Vagina (tissue), 2 donors: ENCODE measurements at regions not wholly inside any gene's neighbourhood (a gene's known extent, or its start where the extent isn't known, plus 50 kb on each side); places are given as distances from the start of the nearest gene placed in this dataset.

Source experiments
- DNase-seq, 2 donors: peaks; one replicate each; pipeline ENCODE4 v3.0.0-alpha.2; 2017; ENCODE audit errors: extremely low spot score in 2 of 2
- H3K27ac ChIP-seq: fragments of 200-600 bp; sonication (generic); one replicate; pipeline ENCODE4 v1.5.1; 2019
- H3K27me3 ChIP-seq: fragments of 200-600 bp; sonication (generic); one replicate; pipeline ENCODE4 v1.5.1; 2019
- H3K36me3 ChIP-seq, 2 donors: fragments of 200-600 bp; sonication (generic); one replicate each; pipeline ENCODE4 v1.5.1; 2017 to 2019
- H3K4me1 ChIP-seq: fragments of 200-600 bp; sonication (generic); one replicate; pipeline ENCODE4 v1.5.1; 2019
- H3K4me3 ChIP-seq, 2 donors: fragments of 200-600 bp; sonication (generic); 1 replicate in 1 of 2; 2 replicates in 1 of 2; pipeline ENCODE4 v1.5.1; 2016 to 2019
- H3K9me3 ChIP-seq: fragments of 200-600 bp; sonication (generic); one replicate; pipeline ENCODE4 v1.5.1; 2019
- POLR2A ChIP-seq, 2 donors: fragments of 450-650 bp; IDR thresholded peaks; one replicate each; pipeline ENCODE4 v1.6.1; 2017; ENCODE audit warnings: antibody characterized with exemption in 2 of 2, mild to moderate bottlenecking in 2 of 2, moderate library complexity in 2 of 2
- POLR2AphosphoS5 ChIP-seq, 2 donors: sonication (generic); formaldehyde crosslinking; IDR thresholded peaks; one replicate each; pipeline ENCODE4 v1.9.0; 2017; ENCODE audit warnings: antibody characterized with exemption in 2 of 2, mild to moderate bottlenecking in 2 of 2, low read depth in 1 of 2; ENCODE audit not compliant: insufficient read depth in 1 of 2
- intact Hi-C: fragments of 100-400 bp; cut with DNase I; formaldehyde crosslinking; loops from one replicate; pipeline ENCODE4 v1.15.1; 2023
- TF ChIP-seq, protein P1 (sequence below), 3 experiments: fragments of 450-650 bp in 2 of 3; fragments of 200-600 bp in 1 of 3; sonication (generic) in 1 of 3; IDR thresholded peaks; one replicate each; pipeline ENCODE4 v1.5.1; 2017 to 2019; ENCODE audit warnings: antibody characterized with exemption in 3 of 3, mild to moderate bottlenecking in 2 of 3, moderate library complexity in 2 of 3

DNA sequence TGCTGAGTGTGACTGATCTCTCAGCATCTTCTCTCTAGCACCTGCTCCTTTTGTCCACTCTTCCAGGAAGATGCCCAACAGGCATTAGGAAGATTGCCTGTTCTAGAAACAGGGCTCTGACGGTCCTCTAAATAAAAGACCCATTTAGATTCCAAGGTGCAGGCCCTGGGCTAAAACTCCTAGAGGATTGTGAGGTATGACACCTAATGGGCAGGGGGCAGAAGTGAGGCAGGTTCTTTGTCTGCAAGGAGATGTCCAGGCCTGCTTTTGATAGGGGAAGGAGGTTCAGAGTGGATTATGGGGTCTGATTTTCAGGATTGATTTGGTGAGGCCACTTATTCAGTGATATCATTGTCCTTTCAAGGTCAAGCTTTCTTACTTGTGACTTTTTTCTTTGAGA is 140.8 kb upstream of the TRPC7 start:
- Histone ChIP-seq H3K4me1 (no peaks in the 10 kb centered on the region), H3K9me3 (no peaks in the 10 kb centered on the region), H3K27me3 (no peaks in the 10 kb centered on the region), H3K27ac (no peak overlapping the region), H3K4me3 (no peak overlapping the region), H3K36me3 (no peaks in the 10 kb centered on the region)
- no peak for DNase-seq
- TF ChIP-seq POLR2A (IDR thresholded peaks at IDR 0.05), result no peak
- TF ChIP-seq, protein P1, sequence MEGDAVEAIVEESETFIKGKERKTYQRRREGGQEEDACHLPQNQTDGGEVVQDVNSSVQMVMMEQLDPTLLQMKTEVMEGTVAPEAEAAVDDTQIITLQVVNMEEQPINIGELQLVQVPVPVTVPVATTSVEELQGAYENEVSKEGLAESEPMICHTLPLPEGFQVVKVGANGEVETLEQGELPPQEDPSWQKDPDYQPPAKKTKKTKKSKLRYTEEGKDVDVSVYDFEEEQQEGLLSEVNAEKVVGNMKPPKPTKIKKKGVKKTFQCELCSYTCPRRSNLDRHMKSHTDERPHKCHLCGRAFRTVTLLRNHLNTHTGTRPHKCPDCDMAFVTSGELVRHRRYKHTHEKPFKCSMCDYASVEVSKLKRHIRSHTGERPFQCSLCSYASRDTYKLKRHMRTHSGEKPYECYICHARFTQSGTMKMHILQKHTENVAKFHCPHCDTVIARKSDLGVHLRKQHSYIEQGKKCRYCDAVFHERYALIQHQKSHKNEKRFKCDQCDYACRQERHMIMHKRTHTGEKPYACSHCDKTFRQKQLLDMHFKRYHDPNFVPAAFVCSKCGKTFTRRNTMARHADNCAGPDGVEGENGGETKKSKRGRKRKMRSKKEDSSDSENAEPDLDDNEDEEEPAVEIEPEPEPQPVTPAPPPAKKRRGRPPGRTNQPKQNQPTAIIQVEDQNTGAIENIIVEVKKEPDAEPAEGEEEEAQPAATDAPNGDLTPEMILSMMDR (IDR thresholded peaks at IDR 0.05), result no peak
- no peak for TF ChIP-seq POLR2AphosphoS5 (IDR thresholded peaks at IDR 0.05; ENCODE audit: insufficient read depth in 1 of 2, low read depth in 1 of 2)
- intact Hi-C loops, result no loop called here

GRCh38 chr5:136501133-136501532 is 135.8 kb upstream of the TRPC7 start:
- DNase-seq, result no peak
- Histone ChIP-seq H3K27me3 (no peaks in the 10 kb centered on the region), H3K9me3 (no peaks in the 10 kb centered on the region)

GRCh38 chr5:136492587-136492986 is 127.2 kb upstream of the TRPC7 start:
- intact Hi-C loops, result no loop called here
- TF ChIP-seq POLR2AphosphoS5 (IDR thresholded peaks at IDR 0.05; ENCODE audit: insufficient read depth in 1 of 2, low read depth in 1 of 2) (no peak), POLR2A (IDR thresholded peaks at IDR 0.05) (no peak)
- TF ChIP-seq, protein P1 (IDR thresholded peaks at IDR 0.05), result no peak
- no peaks in the 10 kb centered on the region for H3K36me3 ChIP-seq
- H3K9me3 ChIP-seq, result no peaks in the 10 kb centered on the region
- H3K27me3 ChIP-seq, result no peaks in the 10 kb centered on the region
- no peak overlapping the region for H3K4me3 ChIP-seq
- no peaks in the 10 kb centered on the region for H3K4me1 ChIP-seq
- DNase-seq, result no peak
- no peak overlapping the region for H3K27ac ChIP-seq

More at GRCh38 chr5:136501133-136501532, 135.8 kb upstream of the TRPC7 start:
- Histone ChIP-seq H3K27ac (no peak overlapping the region), H3K4me1 (no peaks in the 10 kb centered on the region), H3K4me3 (no peak overlapping the region), H3K36me3 (no peaks in the 10 kb centered on the region)
- TF ChIP-seq POLR2A (IDR thresholded peaks at IDR 0.05), result no peak
- intact Hi-C loops, result no loop called here

- Histone ChIP-seq H3K4me3 (no peak overlapping the region), H3K27ac (no peak overlapping the region), H3K27me3 (no peaks in the 10 kb centered on the region), H3K9me3 (no peaks in the 10 kb centered on the region), H3K4me1 (no peaks in the 10 kb centered on the region), H3K36me3 (no peaks in the 10 kb centered on the region)
- TF ChIP-seq POLR2A (IDR thresholded peaks at IDR 0.05), result no peak
- no peak for TF ChIP-seq POLR2AphosphoS5 (IDR thresholded peaks at IDR 0.05; ENCODE audit: insufficient read depth in 1 of 2, low read depth in 1 of 2)
- TF ChIP-seq, protein P1 (IDR thresholded peaks at IDR 0.05), result no peak
- intact Hi-C loops, result no loop called here
- DNase-seq, result no peak
Observed at GRCh38 chr5:136491806-136492205, 126.5 kb upstream of the TRPC7 start.

DNA sequence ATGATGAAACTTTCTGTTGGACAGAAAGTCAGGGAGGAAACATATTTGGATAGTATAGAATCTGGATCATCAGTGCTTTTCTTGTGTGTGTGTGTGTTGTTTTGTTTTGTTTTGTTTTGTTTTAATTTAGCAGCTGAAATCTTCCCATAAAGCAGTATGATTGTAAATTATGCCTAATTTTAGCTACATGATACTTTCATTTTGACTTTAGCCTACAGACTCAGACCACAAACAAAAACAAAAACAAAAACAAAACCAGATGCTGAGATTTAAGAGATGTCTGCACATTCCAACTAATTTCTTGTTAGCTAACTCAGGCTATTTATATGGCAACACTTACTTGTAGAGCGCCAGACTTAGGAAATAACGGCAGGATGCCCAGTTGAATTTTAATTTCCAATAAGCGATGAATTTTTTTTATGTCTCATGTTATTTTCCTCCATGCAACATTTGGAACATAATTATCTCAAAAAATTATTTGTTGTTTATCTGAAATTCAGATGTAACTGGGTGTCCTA is 119.5 kb upstream of the TRPC7 start:
- Histone ChIP-seq H3K27me3 (no peaks in the 10 kb centered on the region), H3K9me3 (no peaks in the 10 kb centered on the region), H3K36me3 (no peaks in the 10 kb centered on the region), H3K4me3 (no peak overlapping the region), H3K4me1 (no peaks in the 10 kb centered on the region), H3K27ac (no peak overlapping the region)
- TF ChIP-seq POLR2A (IDR thresholded peaks at IDR 0.05), result no peak
- no peak for TF ChIP-seq POLR2AphosphoS5 (IDR thresholded peaks at IDR 0.05; ENCODE audit: insufficient read depth in 1 of 2, low read depth in 1 of 2)
- TF ChIP-seq, protein P1 (IDR thresholded peaks at IDR 0.05), result no peak
- no peak for DNase-seq
- intact Hi-C loops, result no loop called here
